ENCODE measurements at regions not wholly inside any gene's neighbourhood (a gene's known extent, or its start where the extent isn't known, plus 50 kb on each side); places are given as distances from the start of the nearest gene placed in this dataset.

GRCh38 chr3:115286529-115287197 lies 139.6 kb upstream of the ZBTB20 start:
- Histone ChIP-seq H3K27me3 (no peaks in the 10 kb centered on the region), H3K9me3 (no peaks in the 10 kb centered on the region), H3K36me3 (no peaks in the 10 kb centered on the region), H3K4me3 (no peak overlapping the region), H3K4me1 (no peaks in the 10 kb centered on the region), H3K27ac (no peak overlapping the region), H3K9ac (ENCODE audit: low read depth in 2 of 2, low read length in 2 of 2) (no peak overlapping the region)
- intact Hi-C loops (cut with DNase I) = no loop called here
- no peak for DNase-seq
- TF ChIP-seq CTCF (IDR thresholded peaks at IDR 0.05) = no peak

- no peak for TF ChIP-seq CTCF (IDR thresholded peaks at IDR 0.05)
- DNase-seq = no peak
- H3K27ac ChIP-seq = no peak overlapping the region
- intact Hi-C loops (cut with DNase I) = no loop called here
- H3K4me3 ChIP-seq = no peak overlapping the region
- H3K9ac ChIP-seq (ENCODE audit: low read depth in 2 of 2, low read length in 2 of 2) = no peak overlapping the region
- no peaks in the 10 kb centered on the region for H3K27me3 ChIP-seq
- no peaks in the 10 kb centered on the region for H3K9me3 ChIP-seq
- no peaks in the 10 kb centered on the region for H3K4me1 ChIP-seq
- H3K36me3 ChIP-seq = no peaks in the 10 kb centered on the region
Observed at GRCh38 chr3:115287198-115287597, 140.1 kb upstream of the ZBTB20 start.

- Histone ChIP-seq H3K27ac (no peak overlapping the region), H3K4me1 (no peaks in the 10 kb centered on the region), H3K9me3 (no peaks in the 10 kb centered on the region), H3K4me3 (no peak overlapping the region), H3K36me3 (no peaks in the 10 kb centered on the region), H3K9ac (ENCODE audit: low read depth in 2 of 2, low read length in 2 of 2) (no peak overlapping the region), H3K27me3 (no peaks in the 10 kb centered on the region)
- DNase-seq = no peak
- no peak for TF ChIP-seq CTCF (IDR thresholded peaks at IDR 0.05)
- intact Hi-C loops (cut with DNase I) = no loop called here
Observed at GRCh38 chr3:115292131-115292530, 145.0 kb upstream of the ZBTB20 start.

- H3K27me3 ChIP-seq = no peaks in the 10 kb centered on the region
- no peak for DNase-seq
- TF ChIP-seq CTCF (IDR thresholded peaks at IDR 0.05) = no peak
- no peak overlapping the region for H3K9ac ChIP-seq (ENCODE audit: low read depth in 2 of 2, low read length in 2 of 2)
- no peaks in the 10 kb centered on the region for H3K9me3 ChIP-seq
- H3K27ac ChIP-seq = no peak overlapping the region
- H3K36me3 ChIP-seq = no peaks in the 10 kb centered on the region
- intact Hi-C loops (cut with DNase I) = no loop called here
- H3K4me3 ChIP-seq = no peak overlapping the region
- H3K4me1 ChIP-seq = no peaks in the 10 kb centered on the region
Observed at GRCh38 chr3:115292677-115293165, 145.6 kb upstream of the ZBTB20 start.

GRCh38 chr3:115293321-115293720 lies 146.2 kb upstream of the ZBTB20 start:
- Histone ChIP-seq H3K4me1 (no peaks in the 10 kb centered on the region), H3K27me3 (no peaks in the 10 kb centered on the region), H3K9me3 (no peaks in the 10 kb centered on the region), H3K27ac (no peak overlapping the region), H3K9ac (ENCODE audit: low read depth in 2 of 2, low read length in 2 of 2) (no peak overlapping the region), H3K4me3 (no peak overlapping the region), H3K36me3 (no peaks in the 10 kb centered on the region)
- no peak for TF ChIP-seq CTCF (IDR thresholded peaks at IDR 0.05)
- intact Hi-C loops (cut with DNase I) = no loop called here
- DNase-seq = no peak

Measured in colonic mucosa (tissue), 4 donors.